PFSK-1 (cell line): ENCODE measurements at regions not wholly inside any gene's neighbourhood (a gene's known extent, or its start where the extent isn't known, plus 50 kb on each side); places are given as distances from the start of the nearest gene placed in this dataset.

Experiments
- FOXP2 ChIP-seq: optimal IDR thresholded peaks from 2 replicates; pipeline ENCODE3; 2011; ENCODE audit warnings: borderline replicate concordance, control low read depth, inconsistent platforms; ENCODE audit not compliant: insufficient read depth; ENCODE audit errors: extremely low read length, extremely low read depth
- POLR2AphosphoS5 ChIP-seq: IDR thresholded peaks from 2 replicates; pipeline ENCODE4 v1.6.1; 2012; ENCODE audit warnings: low read depth, mild to moderate bottlenecking, control low read depth, low read length, moderate library complexity
- SIN3A ChIP-seq: IDR thresholded peaks from 2 replicates; pipeline ENCODE4 v1.6.1; 2012; ENCODE audit warnings: mild to moderate bottlenecking, low read length, moderate library complexity, borderline replicate concordance; ENCODE audit not compliant: insufficient read depth
- TAF1 ChIP-seq: IDR thresholded peaks from 2 replicates; pipeline ENCODE4 v1.6.1; 2012; ENCODE audit warnings: low read length, control low read depth, borderline replicate concordance; ENCODE audit not compliant: insufficient read depth
- TF ChIP-seq, protein P1 (sequence below), 2 experiments: IDR thresholded peaks; 2 replicates each; pipeline versions ENCODE4 v1.6.1 to v1.8.0; 2011 to 2012; ENCODE audit warnings: low read depth in 2 of 2, low read length in 2 of 2, control low read depth in 1 of 2, inconsistent platforms in 1 of 2, mild to moderate bottlenecking in 1 of 2, moderate library complexity in 1 of 2; ENCODE audit not compliant: insufficient read depth in 1 of 2

DNA sequence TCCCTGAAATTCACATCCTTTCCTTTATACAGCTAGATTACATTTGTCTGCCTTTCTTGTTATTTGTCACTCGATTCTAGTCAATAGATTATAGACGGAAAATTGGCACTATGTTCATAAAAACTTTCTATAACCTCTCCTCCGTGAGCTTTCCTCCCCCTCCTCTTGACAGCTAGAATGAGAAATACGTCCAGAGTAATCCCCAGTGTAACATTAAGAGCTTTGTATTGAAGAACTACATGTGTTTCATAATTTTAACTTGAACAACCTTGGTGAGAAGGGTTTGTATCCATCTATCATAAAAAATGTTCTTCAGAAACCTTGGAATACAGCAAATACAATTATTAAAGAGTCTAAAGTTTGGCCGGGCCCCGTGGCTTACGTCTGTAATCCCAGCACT, 1707.4 kb downstream of the PCDH7 start:
- TF ChIP-seq SIN3A (no peak), TAF1 (no peak), POLR2AphosphoS5 (no peak), FOXP2 (no peak)
- TF ChIP-seq, protein P1, sequence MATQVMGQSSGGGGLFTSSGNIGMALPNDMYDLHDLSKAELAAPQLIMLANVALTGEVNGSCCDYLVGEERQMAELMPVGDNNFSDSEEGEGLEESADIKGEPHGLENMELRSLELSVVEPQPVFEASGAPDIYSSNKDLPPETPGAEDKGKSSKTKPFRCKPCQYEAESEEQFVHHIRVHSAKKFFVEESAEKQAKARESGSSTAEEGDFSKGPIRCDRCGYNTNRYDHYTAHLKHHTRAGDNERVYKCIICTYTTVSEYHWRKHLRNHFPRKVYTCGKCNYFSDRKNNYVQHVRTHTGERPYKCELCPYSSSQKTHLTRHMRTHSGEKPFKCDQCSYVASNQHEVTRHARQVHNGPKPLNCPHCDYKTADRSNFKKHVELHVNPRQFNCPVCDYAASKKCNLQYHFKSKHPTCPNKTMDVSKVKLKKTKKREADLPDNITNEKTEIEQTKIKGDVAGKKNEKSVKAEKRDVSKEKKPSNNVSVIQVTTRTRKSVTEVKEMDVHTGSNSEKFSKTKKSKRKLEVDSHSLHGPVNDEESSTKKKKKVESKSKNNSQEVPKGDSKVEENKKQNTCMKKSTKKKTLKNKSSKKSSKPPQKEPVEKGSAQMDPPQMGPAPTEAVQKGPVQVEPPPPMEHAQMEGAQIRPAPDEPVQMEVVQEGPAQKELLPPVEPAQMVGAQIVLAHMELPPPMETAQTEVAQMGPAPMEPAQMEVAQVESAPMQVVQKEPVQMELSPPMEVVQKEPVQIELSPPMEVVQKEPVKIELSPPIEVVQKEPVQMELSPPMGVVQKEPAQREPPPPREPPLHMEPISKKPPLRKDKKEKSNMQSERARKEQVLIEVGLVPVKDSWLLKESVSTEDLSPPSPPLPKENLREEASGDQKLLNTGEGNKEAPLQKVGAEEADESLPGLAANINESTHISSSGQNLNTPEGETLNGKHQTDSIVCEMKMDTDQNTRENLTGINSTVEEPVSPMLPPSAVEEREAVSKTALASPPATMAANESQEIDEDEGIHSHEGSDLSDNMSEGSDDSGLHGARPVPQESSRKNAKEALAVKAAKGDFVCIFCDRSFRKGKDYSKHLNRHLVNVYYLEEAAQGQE (IDR thresholded peaks at IDR 0.05; ENCODE audit: insufficient read depth in 1 of 2, low read depth in 2 of 2, low read length in 2 of 2) = no peak

DNA sequence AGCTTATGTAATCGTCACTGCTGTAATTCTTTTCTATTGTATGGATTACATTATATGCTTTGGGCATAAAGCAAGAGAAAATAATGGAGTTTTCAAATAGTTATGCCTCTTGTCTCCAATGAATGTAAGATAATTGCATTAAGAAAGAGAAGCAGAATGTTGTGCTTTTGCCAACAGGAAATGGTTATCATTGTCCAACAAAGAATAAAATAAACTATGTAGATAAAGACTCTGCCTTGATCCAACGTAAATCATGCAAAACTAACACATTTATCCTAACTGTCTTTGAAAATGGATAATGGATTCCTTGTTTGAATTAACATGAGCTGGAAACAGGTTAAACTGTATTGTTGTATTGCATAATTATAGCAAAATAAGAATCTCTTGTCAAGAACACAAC, 1709.0 kb downstream of the PCDH7 start:
- TF ChIP-seq, protein P1 (IDR thresholded peaks at IDR 0.05; ENCODE audit: insufficient read depth in 1 of 2, low read depth in 2 of 2, low read length in 2 of 2) = no peak
- TF ChIP-seq FOXP2 = no peak
- TF ChIP-seq TAF1 = no peak
- TF ChIP-seq SIN3A = no peak
- no peak for TF ChIP-seq POLR2AphosphoS5

DNA sequence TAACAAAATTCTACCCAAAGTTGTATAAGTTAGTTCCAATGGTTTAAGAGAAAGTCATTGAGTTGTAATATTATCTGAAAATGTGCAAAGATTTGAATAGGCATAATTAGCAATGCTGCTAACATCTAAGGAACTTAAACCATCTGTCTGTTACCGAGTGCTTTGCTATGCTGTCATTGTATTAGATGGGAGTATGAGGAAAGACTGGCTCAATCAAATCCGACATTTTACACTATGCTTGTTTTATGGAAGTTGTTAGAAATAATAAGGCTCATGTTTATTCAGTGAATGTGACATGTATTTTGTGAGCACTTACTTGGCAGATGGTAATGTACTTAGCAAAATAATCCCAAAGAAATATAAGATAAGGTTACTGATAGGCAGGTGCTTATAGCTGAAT, 1715.1 kb downstream of the PCDH7 start:
- TF ChIP-seq POLR2AphosphoS5 (no peak), SIN3A (no peak), TAF1 (no peak)

DNA sequence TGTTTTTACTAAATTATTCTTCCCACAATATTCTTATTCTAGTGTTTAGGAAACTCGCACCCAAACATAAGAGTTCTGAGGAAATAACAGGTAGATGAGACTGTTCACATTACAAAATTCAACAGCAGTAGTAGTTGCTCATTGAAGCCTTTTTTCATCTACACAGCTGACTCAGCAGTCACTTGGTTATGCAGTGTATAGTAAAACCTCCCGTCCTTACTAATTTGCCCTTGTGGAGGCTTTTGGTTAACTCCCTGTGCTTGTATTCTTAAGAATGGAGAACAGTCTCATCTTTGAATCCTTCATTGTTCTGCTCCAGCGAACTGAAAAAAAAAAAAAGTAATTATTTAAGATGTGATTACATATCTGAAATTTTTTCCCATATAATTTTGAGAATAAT, 1716.6 kb downstream of the PCDH7 start:
- TF ChIP-seq FOXP2 = no peak
- TF ChIP-seq POLR2AphosphoS5 = no peak
- TF ChIP-seq TAF1 = no peak
- no peak for TF ChIP-seq SIN3A
- TF ChIP-seq, protein P1 (IDR thresholded peaks at IDR 0.05; ENCODE audit: insufficient read depth in 1 of 2, low read depth in 2 of 2, low read length in 2 of 2) = no peak

DNA sequence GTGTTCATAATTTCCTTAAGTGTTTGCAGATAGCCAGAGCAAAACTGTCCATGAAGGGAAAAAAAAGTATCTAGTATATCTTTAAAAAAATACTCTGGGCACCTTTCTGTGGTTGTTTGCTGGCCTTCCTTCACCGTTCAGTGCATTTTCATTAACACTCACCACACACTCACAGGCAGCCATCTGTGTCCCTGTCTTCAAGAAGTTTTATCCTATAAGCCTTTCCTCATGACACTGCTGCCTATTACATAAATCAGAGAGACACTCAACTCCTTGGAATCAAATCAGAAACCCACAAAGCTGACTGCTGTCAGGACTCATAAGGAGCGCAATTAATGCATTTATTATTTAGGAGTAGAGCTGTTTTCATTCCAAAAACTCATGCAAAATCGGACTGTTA, 1720.2 kb downstream of the PCDH7 start:
- no peak for TF ChIP-seq SIN3A
- TF ChIP-seq TAF1 = no peak
- TF ChIP-seq, protein P1 (IDR thresholded peaks at IDR 0.05; ENCODE audit: insufficient read depth in 1 of 2, low read depth in 2 of 2, low read length in 2 of 2) = no peak
- TF ChIP-seq FOXP2 = no peak
- no peak for TF ChIP-seq POLR2AphosphoS5
